Testis (tissue), 2 donors: ENCODE measurements at regions not wholly inside any gene's neighbourhood (a gene's known extent, or its start where the extent isn't known, plus 50 kb on each side); places are given as distances from the start of the nearest gene placed in this dataset.
"Not testable (repeated sequence)": the region's sequence is repeated elsewhere in the genome, so short reads cannot be mapped to it uniquely, and the experiment has no call there.

Experiments used
- POLR2A ChIP-seq: fragments of 450-650 bp; IDR thresholded peaks from one replicate; pipeline ENCODE4 v1.6.1; 2017; ENCODE audit warnings: antibody characterized with exemption, mild to moderate bottlenecking, moderate library complexity
- TF ChIP-seq, protein P1 (sequence below), 3 experiments: fragments of 450-650 bp in 2 of 3; fragments of 200-600 bp in 1 of 3; sonication (generic) in 1 of 3; IDR thresholded peaks; one replicate each; pipeline ENCODE4 v1.5.1; 2016 to 2019; ENCODE audit warnings: antibody characterized with exemption in 3 of 3, mild to moderate bottlenecking in 2 of 3, moderate library complexity in 1 of 3

DNA sequence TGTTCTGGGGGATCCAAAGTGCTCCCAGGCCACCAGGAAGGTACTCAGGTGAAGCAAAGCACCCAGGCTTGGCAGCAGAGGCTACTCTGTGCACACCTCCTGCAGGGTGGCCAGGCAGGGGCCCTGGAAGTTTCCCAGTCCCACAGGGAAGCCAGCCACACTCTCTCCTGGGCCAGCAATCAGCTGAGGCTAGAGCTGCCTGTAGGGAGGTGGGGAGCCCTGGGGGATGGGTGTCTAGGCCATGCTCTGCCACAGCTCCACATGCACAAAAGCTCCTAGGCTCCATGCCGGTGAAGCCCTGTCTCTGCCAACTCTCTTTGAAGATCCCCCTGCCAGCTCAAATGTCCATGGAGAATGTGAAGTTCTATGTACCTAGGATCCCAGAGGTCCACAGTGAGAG lies 231.4 kb downstream of the SPATA31A6 start:
- TF ChIP-seq, protein P1, sequence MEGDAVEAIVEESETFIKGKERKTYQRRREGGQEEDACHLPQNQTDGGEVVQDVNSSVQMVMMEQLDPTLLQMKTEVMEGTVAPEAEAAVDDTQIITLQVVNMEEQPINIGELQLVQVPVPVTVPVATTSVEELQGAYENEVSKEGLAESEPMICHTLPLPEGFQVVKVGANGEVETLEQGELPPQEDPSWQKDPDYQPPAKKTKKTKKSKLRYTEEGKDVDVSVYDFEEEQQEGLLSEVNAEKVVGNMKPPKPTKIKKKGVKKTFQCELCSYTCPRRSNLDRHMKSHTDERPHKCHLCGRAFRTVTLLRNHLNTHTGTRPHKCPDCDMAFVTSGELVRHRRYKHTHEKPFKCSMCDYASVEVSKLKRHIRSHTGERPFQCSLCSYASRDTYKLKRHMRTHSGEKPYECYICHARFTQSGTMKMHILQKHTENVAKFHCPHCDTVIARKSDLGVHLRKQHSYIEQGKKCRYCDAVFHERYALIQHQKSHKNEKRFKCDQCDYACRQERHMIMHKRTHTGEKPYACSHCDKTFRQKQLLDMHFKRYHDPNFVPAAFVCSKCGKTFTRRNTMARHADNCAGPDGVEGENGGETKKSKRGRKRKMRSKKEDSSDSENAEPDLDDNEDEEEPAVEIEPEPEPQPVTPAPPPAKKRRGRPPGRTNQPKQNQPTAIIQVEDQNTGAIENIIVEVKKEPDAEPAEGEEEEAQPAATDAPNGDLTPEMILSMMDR (IDR thresholded peaks at IDR 0.05) = not testable (repeated sequence)
- TF ChIP-seq POLR2A = not testable (repeated sequence)
